ENCODE measurements at regions not wholly inside any gene's neighbourhood (a gene's known extent, or its start where the extent isn't known, plus 50 kb on each side); places are given as distances from the start of the nearest gene placed in this dataset.

DNA sequence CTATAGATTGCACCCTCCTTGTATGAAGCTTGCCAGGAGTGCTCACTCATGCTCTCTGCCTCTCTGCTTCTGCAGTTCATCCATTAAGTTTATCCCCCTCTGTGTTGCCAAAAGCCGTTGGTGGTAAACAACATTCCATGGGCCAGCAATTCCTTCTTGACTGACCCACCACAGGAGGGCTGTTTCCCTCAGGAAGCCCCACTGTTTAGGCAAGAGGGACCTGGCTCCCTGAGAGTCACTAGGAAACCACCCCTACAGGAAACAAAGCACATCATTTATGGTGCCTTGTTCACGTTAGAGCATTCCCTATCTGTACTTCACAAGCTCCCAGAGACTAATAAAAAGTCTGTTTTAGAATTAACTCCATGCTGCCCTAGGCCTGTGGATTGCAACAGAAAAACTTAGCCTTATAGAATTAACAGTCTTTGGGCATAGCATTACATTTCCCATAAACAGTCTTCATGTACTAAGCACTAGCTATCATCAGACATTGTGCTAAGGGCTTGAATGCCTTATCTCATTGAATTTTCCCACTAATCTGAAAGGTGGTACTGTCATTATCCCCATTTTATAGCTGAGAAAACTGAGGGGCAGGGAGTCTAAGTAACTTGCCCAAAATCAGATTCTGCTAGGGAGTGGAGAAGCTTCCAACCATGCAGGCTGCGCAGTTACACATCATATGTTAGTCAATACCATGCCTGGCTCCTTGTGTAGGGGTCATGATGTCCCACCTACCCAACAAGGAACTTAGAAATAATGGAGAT is 149.9 kb downstream of the SHQ1 start:
- Histone ChIP-seq H3K27ac (no peak overlapping the region), H3K36me3 (no peaks in the 10 kb centered on the region), H3K9me3 (no peaks in the 10 kb centered on the region), H3K27me3 (no peaks in the 10 kb centered on the region), H3K4me1 (peaks cover 0 to 14% (median under 1%) of the 10 kb centered on the region in 4 donors), H3K4me3 (no peak overlapping the region)
- TF ChIP-seq POLR2AphosphoS5 (IDR thresholded peaks at IDR 0.05) (no peak), EP300 (IDR thresholded peaks at IDR 0.05) (no peak)
- TF ChIP-seq, protein P1, sequence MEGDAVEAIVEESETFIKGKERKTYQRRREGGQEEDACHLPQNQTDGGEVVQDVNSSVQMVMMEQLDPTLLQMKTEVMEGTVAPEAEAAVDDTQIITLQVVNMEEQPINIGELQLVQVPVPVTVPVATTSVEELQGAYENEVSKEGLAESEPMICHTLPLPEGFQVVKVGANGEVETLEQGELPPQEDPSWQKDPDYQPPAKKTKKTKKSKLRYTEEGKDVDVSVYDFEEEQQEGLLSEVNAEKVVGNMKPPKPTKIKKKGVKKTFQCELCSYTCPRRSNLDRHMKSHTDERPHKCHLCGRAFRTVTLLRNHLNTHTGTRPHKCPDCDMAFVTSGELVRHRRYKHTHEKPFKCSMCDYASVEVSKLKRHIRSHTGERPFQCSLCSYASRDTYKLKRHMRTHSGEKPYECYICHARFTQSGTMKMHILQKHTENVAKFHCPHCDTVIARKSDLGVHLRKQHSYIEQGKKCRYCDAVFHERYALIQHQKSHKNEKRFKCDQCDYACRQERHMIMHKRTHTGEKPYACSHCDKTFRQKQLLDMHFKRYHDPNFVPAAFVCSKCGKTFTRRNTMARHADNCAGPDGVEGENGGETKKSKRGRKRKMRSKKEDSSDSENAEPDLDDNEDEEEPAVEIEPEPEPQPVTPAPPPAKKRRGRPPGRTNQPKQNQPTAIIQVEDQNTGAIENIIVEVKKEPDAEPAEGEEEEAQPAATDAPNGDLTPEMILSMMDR (IDR thresholded peaks at IDR 0.05): no peak
- ATAC-seq (ENCODE audit: low FRiP score in 2 of 2) (no peak), DNase-seq (no peak)
- 46 to 51% methylated on average over 3 of the region's 3 CpGs for WGBS, 2 donors

DNA sequence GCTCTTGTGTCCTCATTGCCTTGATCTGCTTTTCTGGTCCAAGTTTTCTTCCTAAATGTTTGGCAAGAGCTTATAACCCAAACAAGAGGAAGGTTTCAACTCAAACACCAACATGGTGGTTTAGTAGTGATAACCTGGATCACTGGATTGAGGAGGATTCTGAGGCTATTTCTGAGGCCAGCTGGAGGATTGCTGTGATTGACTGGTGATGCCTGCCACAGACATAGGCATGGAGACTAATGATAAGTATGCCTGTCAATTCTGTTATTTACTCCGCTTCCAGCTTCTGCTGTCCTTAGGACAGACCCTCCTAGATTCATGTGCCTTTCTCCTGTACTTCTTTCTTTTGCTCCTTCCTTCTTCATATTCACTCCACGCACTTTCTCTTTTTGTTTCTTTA is 150.5 kb downstream of the SHQ1 start:
- peaks cover 0 to 14% (median 1%) of the 10 kb centered on the region in 4 donors for H3K4me1 ChIP-seq
- H3K4me3 ChIP-seq: no peak overlapping the region
- H3K9me3 ChIP-seq: no peaks in the 10 kb centered on the region
- 76 to 80% methylated on average over 2 of the region's 2 CpGs for WGBS, 2 donors
- DNase-seq: no peak
- H3K27ac ChIP-seq: no peak overlapping the region
- H3K36me3 ChIP-seq: no peaks in the 10 kb centered on the region
- no peak for ATAC-seq (ENCODE audit: low FRiP score in 2 of 2)
- TF ChIP-seq EP300 (IDR thresholded peaks at IDR 0.05) (no peak), POLR2AphosphoS5 (IDR thresholded peaks at IDR 0.05) (no peak), POLR2A (IDR thresholded peaks at IDR 0.05) (no peak)
- TF ChIP-seq, protein P1 (IDR thresholded peaks at IDR 0.05): no peak
- no peaks in the 10 kb centered on the region for H3K27me3 ChIP-seq

DNA sequence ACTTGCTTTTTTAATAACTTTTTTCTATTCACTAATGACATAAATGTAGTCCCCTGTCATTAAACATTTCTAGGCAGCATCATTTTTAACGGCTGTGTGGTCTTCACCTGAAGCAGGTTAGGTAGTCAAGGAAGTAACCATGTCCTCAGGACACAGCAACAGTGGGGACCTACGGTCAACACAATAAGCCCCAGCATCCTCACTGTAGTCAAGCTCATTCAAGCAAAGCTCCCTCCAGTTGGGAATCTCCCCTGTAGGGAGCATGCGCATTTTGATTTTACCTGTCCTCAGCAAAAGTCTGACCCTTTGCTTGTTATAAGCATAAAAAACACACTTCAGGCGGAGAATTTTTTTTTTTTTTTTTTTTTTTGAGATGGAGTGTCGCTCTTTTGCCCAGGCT is 151.4 kb downstream of the SHQ1 start:
- Histone ChIP-seq H3K9me3 (no peaks in the 10 kb centered on the region), H3K27ac (no peak overlapping the region), H3K4me3 (no peak overlapping the region), H3K27me3 (no peaks in the 10 kb centered on the region), H3K4me1 (peaks cover 0 to 14% (median 1%) of the 10 kb centered on the region in 4 donors), H3K36me3 (no peaks in the 10 kb centered on the region)
- TF ChIP-seq POLR2A (IDR thresholded peaks at IDR 0.05) (no peak), POLR2AphosphoS5 (IDR thresholded peaks at IDR 0.05) (no peak), EP300 (IDR thresholded peaks at IDR 0.05) (no peak)
- TF ChIP-seq, protein P1 (IDR thresholded peaks at IDR 0.05): no peak
- no peak for DNase-seq
- 87 to 91% methylated on average over 5 of the region's 5 CpGs for WGBS, 2 donors
- no peak for ATAC-seq (ENCODE audit: low FRiP score in 2 of 2)

DNA sequence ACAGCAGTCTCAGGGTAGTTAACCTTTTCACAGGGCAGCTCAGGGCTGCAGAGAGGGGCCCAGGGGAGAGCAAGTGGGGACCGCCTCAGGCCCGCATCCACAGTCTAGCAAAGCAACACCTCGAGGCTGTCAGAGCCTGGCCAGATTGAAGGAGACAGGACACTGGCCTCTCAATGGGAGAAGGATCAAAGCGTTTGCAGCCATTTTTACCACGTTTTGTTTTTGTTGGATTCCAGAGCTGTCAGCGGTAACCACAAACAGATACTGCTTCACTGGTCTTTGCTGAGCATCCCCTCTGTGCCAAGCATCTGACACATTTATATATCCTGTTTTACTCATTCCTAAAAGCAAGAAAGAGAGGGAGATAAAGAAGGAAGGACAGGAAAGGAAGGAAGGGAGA is 153.8 kb downstream of the SHQ1 start:
- H3K27ac ChIP-seq: no peak overlapping the region
- H3K4me3 ChIP-seq: no peak overlapping the region
- WGBS, 2 donors: 78 to 80% methylated on average over 4 to 6 of the region's 6 CpGs
- ATAC-seq (ENCODE audit: low FRiP score in 2 of 2) (peak in 1 of 2 donors; percentile 45), DNase-seq (no peak)
- TF ChIP-seq, protein P1 (IDR thresholded peaks at IDR 0.05): no peak
- TF ChIP-seq EP300 (IDR thresholded peaks at IDR 0.05) (no peak), POLR2A (IDR thresholded peaks at IDR 0.05) (no peak), POLR2AphosphoS5 (IDR thresholded peaks at IDR 0.05) (no peak)
- H3K4me1 ChIP-seq: peaks cover 0 to 3% (median 0%) of the 10 kb centered on the region in 4 donors
- no peaks in the 10 kb centered on the region for H3K27me3 ChIP-seq
- H3K36me3 ChIP-seq: no peaks in the 10 kb centered on the region
- H3K9me3 ChIP-seq: no peaks in the 10 kb centered on the region

DNA sequence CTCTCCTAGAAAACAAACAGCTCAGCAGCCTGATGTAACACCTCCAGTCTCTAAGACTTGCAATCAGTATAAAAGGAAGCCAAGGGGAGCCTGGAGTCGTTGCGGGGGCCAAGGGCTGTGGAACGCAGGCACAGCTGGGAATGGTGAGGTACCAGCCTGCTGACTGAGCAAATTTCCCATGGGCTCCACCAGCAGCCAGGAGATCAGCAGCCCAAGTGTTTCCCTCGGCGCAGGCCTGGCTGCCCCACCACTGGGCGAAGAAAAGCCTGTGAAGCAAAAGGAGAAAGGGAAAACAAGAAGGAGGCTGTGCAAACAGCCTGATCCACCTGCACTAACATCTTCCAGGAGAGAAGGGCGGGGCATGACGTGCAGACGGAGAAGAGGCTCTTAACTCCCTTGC is 155.3 kb downstream of the SHQ1 start:
- H3K27ac ChIP-seq: no peak overlapping the region
- H3K4me3 ChIP-seq: no peak overlapping the region
- H3K4me1 ChIP-seq: peaks cover 0 to 3% (median 0%) of the 10 kb centered on the region in 4 donors
- ATAC-seq (ENCODE audit: low FRiP score in 2 of 2): no peak
- H3K27me3 ChIP-seq: no peaks in the 10 kb centered on the region
- no peaks in the 10 kb centered on the region for H3K36me3 ChIP-seq
- TF ChIP-seq EP300 (IDR thresholded peaks at IDR 0.05) (no peak), POLR2AphosphoS5 (IDR thresholded peaks at IDR 0.05) (no peak), POLR2A (IDR thresholded peaks at IDR 0.05) (no peak)
- TF ChIP-seq, protein P1 (IDR thresholded peaks at IDR 0.05): no peak
- H3K9me3 ChIP-seq: no peaks in the 10 kb centered on the region
- peak in 1 of 2 donors; percentile 42 for DNase-seq
- WGBS, 2 donors: 55% methylated on average over 8 to 9 of the region's 9 CpGs
